GM19395 (cell line): ENCODE measurements at regions not wholly inside any gene's neighbourhood (a gene's known extent, or its start where the extent isn't known, plus 50 kb on each side); places are given as distances from the start of the nearest gene placed in this dataset.

ENCODE experiments used
- ATAC-seq: cut with Tn5 transposase; IDR thresholded peaks from one replicate; pipeline ENCODE4 v1.9.1; 2021; ENCODE audit warnings: mild to moderate bottlenecking, moderate library complexity; ENCODE audit not compliant: unreplicated experiment

DNA sequence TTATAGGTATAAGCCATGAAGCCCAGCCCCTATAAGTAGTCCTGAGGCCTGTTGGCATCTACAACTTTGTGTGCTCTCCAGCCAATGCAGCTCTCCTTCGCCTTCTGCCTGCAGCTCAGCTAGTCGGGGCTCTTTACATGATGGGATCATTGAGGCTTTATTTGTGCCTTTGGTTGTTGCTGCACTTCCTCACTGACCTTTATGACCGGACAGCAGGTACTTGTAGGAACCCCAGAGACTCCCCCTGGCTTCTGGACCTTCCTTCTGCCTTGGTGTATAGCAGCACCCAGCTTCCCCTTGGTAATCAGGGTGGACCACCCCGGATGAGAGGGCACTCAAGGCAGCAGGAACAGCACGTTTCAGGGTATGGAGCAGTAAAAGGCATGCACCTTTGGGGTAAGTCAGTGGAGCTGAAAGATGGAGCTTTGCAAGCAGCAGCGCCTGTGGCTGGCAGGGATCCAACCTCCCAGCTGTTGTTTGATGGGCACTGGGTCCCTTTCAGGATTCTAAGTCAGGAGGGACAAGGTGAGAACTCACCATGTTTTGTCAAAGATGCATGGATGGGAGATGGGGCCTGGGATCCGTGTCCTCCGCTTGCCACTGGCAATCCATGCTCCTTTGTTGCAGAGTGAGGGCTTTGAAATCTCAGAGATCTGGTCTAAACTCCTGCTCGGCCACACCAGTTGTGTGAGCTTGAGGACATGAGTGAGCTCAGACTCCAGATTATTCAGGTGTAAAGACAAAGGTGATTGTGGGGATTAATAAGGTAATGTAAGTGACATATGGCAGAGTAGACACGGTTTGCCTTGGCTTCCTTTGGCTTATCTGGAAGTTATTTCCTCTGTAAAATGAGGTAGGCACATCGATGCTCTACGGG lies 65.1 kb upstream of the KLF13 start:
- no peak for ATAC-seq

DNA sequence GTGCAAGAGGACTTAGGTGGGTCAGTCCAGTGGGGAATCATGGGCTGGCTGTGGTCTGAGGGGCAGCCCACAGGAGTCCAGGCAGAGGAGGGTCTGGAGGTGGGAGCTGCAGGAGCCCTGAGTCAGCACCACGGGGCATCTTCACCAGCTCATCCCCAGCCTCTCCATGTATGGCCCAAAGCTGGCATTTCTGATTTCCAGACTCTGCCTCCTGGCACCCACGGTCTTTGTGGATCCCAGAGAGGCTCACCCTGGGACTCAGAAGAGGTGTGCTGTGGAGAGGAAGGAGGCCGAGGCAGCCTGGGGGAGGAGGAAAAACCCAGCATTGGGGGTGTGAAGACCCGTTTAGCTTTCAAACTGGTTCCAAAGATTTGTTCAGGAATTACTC lies 64.5 kb upstream of the KLF13 start:
- ATAC-seq, result no peak

DNA sequence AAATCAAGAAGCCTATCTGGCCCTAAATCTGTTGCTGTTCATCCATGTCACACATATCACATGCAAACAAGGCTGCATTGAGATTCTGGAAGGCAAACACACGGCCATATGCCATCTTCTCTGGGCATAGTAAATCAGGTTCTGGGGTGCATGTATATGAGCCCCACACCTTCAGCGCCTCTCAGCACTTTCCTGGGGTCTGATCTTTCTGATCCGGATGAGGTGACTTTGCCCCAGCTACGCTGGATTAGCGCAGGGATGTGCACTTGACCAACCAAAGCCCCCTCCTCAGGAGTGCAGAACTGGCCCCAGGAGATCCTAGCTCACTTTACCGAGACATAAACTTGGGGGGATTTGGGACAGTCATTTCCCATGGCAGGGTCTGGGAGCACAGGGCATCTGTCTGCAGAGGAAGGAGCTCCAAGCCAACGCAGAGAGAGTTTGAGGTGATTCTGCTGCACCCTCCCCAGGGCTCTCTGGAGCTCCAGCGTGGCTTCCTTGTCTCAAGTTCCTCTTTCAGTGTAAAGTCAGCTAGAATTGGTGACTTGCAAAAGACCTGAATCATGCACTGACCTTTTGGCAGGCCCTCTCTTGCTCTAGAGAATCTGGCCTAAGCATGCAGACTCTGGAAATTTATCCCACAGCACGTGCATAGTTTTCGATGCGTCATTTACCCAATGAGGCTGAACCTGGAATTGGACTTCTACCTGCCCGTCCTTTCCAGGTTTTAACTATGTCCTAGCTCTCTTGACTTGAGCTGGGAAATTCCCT lies 63.5 kb upstream of the KLF13 start:
- ATAC-seq, result peak; percentile 35

DNA sequence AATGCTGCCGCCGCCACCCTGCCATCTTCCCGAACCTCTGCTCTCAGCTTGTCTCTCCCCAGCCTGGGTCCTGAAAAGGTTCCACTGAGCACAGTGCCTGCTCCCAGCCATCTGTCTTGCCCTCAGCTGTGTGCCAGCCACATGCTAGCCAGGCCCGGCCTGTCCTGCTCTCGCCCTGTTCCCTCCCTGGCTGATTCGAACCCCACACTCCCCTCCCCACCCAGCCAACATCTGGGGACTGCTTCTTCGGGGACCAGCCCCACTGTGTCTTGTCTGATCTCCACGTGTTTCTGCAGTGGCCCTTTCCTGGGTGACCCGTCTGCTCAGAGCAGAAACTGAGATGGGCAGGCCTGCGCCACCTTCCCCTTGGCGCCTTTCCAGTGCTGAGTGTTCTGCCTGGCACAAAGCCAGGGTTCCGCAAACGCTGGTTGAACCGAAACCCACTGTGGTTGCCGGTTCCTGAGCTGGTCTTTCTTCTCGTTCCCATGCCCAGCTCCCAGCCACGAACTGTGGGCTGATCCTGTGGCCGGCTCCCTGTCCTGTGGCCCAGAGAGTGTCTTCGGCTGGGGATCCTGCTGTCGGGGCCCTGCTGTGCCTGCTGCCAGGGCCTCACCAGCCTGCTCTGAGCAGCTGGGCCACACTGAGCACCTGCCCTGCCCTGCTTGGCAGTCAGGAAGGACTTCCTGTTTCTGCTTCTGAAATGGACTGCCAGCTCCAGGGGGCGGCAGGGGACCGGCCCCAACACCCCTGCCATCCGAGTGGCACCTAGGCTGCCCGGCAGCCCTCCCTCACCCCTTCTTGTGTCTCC lies 62.7 kb upstream of the KLF13 start:
- ATAC-seq, result no peak

DNA sequence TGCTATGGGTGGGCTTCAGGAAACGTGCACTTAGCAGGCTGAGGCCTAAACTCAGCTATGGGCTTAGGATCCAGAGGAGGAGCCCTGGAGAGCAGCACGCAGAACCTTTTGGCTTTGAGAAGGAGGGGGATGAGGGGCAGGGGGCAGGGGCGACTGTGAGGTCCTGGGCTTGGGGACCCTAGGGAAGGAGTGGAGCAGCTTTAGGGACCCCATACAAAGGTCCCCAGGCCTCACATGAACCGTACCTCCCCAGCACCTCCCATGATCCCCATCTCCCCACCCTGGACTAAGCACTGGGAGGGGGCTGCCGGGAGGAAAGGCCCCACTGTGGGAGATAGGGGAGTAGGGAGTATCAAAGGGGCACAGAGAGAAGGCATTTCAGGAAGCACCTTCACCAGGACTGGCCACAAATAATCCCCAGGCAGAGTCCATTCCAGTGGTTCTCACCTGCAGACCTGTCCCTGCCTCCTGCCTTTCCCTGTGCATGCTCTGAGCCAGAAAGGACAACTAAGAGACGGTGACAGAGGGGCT lies 62.0 kb upstream of the KLF13 start:
- ATAC-seq, result no peak

DNA sequence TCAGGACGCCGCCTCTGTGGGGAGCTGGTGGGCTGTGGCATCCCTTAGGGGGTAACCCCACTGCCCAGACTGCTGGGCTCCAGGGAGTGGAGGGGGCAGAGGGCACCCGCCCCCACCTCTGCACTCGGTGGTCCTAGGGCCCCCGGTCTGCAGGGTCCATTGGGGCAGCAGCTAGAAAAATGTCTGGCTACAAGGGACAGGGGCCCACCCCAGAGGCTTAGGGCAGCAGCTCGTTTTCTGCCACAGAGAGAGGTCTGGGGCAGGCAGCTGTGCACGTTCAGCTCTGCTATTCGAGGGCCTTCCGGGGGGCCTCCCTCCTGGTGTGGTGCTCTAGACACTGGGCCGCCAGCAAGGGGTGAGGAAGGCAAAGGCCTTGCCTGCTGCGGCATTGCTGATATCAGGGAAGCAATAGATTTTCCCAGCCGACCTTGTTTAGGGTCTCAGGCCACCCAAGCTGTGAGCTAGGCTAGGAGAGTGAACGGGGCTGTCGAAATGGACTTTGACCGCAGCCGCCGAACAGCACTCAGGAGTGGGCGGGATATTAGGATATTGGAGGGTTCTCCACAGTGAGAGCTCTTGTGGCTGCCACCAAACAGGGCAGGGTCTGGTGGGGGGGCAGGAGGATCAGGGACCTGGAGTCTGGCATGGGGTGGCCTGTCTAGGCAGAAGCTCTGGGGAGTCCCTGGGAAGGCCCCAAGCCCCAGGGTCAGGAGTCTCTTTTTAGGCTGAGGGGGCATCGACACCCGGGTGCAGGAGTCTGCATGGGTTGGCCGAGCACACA lies 61.4 kb upstream of the KLF13 start:
- ATAC-seq, result no peak

DNA sequence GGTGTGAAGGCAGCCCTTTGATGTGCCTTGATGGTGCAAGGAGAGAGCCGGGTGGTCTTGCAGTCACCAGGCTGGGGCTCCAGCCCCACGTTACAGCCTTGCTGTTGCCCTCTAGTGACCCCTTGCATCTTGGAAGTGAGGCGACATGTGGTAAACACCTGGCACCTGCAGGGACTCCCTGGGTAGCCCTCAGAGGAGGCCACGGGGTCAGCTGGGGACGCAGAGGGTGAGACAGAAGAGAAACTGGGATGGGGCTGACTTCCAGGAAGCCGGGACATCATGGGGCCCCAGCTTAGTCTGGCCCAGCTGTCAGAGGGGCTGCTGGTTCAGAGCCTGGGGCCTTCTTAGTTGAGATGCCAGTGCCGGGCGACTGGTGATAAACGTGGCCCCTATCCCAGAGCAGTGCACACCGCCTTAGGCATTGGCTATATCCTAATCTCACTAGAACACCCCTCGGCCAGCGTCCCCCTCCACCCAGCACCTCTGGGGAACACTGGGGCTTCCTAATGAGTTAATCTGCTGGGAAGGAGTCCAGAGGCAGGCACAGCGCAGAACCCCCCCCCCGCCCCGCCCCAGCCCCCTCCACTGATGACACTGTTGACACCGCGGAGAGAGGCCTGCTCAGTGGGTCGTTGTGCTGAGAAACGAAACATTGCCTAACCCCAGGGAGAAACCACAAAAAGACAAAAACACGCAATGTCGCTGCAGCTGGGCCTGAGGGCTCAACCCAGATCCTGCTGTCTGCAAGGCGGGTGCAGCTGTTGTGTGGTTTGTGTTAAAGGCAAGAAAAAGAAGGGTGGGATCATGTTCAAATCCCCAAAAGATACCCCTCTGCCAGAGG lies 60.5 kb upstream of the KLF13 start:
- ATAC-seq, result peak; percentile 58

DNA sequence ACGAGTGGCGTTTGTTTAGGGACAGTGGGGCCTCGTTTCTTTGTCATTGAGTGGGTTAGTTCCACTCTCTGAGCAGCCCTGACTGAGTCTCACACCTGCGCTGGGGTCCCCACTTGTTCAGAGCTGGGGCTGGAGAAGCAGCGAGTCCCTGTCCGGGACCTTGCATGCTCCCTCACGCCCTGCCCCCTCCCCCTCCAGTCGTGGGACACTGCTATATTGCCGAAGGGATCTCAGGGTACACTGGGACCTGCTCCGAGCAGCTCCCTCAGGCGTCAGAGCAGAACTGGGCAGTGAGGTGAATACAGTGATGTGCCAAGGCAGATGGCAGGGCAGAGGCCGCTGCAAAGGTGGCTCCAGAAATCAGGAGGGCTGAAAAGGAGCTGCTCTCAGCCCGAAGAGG lies 59.9 kb upstream of the KLF13 start:
- ATAC-seq, result peak; percentile 29

DNA sequence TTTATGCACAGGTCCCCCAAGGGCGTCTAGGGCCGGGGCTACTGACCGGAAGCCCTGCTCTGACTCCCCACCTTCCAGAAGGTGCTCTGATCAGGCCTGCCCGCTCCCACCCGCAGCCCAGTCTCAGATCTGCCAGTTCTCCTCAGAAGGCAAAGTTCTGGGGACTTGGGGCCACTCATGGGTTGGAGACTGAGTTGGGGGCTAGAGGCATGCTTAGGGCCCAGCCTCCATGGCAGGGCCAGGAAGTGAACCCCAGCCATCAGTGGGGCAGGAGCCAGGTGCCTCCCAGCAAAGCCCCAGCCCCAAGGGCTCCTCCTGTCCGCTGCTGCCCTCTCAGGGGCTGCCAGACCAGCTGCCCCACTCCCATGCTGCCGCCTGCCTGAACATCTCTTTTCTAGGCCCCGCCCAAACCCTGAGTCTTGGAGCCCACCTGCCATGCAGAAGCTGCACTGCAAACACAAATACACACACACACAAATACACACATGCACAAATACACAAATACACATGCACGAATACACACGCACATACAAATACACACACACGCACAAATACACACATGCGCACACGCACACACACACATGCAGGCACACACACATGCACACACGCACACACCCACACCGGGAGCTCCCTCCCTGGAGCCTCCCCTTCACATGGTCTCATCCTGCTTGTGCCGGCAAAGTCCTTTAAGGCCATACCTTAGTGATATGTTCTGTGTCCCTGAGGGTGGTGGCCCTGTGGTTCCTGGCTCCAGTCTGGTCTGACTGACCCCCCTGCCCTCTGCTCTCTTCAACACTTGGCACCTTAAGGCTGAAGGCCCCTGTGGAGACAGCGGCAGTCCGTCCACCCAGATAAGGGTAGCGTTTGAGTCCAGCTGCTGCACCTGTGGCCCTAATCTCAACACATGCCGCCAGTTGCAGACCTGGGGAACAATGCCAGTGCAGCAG lies 59.2 kb upstream of the KLF13 start:
- no peak for ATAC-seq

DNA sequence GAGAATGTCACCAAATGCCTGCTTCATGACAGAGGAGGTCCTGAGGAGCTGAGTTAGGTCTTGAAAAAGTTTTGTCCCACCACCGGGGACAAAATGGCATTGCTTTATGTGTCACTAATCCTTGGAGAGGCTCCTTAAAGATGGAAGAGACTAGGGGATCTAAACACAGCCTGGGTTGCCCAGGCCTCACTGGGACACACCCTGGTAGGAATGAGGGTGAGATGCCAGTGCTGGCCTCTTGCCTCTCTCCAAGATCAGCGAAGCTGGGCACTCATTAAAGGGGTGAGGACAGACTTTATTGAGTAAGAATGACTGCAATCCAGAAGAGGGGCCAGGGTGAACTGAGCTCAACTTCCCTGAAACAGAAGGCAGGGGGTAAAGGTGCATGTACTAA lies 58.5 kb upstream of the KLF13 start:
- no peak for ATAC-seq

DNA sequence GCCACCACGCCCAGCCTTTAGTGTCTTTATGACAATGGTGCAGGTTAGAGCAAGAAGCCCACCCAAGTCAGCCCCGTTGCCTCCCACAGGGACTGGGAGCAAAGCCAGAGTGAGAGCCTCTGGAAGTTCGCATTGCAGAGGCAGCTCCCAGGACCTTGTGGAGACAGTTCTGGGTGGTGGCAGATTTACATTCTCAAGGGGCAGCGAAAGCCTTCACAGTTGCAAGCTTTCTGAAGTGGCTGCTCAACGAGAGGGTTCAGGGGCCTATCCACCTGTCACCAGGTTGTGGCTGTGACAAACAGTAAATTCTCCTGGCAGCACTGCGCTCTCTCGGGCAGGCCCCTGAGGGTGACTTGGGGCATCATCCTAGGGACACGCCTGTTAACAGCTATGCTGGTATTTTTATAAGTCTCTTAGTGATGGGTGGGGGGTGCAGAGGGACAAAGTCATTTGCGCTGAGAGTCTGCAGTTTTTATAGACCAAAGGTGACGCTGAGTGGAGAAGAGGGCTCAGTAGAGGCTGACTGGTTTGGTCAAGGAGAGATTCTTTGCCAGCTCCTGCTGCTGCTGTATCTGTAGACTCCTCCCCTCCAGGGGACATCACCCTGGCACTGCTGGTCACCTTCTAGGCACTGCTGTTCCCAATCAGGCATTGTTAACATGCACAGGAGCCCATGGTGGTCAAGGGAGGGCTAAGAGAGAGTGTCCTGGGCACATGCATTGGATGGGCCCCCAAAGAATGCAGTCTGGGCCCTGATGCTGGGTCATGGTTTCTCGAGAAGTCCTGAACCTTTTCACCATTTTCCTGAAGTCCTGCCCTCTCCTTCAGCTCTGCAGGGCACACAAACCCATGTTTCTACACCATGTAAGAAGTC lies 57.5 kb upstream of the KLF13 start:
- no peak for ATAC-seq

DNA sequence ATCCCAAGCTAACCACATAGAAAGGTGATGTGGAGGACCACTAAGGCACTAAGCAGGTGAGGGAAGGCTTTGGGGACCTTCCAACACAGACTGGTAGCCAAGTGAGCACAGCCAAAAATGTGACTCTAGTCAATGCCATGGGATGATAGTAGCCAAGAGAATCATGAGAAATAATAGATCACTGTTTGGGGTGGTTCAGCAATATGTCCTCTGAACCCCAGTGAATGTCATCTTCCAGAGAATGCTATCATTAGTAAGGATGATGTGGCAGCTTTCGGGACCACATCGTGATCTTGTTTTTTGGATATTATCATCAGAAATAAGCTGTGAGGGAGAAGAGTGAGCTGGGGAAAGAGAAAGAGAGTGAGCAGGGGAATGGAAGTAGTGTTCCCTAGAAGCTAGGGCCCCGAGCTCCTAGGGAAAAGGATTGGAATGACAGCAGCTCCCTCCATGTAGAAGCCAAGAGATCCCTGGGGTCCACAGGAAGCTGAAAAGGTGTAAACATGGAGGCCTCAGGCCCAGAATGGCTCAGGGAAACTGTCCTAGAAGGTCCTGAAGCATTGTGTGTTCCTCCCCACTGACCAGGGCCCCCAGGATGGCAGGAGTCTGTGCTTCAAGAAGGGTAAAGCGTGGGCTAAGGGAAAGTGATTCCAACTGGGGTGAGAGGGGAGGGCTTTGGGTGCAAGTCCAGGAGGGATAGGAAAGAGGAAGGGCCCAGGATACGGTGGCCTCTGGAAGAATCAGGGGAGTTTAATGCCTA lies 56.6 kb upstream of the KLF13 start:
- no peak for ATAC-seq

DNA sequence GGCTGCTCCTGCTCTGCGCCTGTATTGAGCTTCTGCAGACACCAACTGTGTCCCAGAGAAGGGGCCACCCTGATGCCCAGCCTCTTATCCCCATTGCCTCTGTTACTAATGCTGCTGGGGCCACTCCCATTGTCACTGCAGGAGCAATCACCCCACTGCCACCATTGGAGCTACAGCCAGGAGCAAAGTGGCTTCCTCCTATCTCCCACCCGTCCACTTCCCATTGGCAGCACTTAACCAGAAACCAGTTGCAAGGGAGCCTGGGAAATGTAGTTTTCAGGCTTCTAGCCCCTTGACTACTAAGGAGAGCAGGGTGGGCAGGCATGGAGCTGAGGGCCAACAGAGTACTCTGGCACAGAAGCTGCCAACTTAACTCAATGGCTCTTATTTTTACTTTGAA lies 55.9 kb upstream of the KLF13 start:
- no peak for ATAC-seq

DNA sequence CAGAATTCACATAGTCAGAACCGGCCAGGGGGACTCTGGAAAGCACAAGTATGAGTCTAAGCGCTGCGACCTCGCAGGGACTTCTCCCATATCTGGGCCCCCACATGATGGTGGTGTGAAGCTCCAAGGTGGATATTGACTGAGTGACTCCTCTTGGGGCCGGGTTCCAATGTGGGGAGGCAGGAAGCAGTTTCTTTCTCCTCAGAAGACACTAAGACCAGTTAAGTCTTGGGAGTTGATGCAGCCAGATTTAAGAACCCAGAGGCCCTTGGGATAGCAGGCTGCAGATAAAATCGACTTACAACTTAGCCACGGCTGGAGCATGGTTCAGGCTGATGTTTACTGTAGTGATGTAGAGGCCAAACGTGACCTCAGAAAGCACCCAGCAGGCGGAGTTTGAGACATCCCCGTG lies 55.4 kb upstream of the KLF13 start:
- ATAC-seq, result no peak

DNA sequence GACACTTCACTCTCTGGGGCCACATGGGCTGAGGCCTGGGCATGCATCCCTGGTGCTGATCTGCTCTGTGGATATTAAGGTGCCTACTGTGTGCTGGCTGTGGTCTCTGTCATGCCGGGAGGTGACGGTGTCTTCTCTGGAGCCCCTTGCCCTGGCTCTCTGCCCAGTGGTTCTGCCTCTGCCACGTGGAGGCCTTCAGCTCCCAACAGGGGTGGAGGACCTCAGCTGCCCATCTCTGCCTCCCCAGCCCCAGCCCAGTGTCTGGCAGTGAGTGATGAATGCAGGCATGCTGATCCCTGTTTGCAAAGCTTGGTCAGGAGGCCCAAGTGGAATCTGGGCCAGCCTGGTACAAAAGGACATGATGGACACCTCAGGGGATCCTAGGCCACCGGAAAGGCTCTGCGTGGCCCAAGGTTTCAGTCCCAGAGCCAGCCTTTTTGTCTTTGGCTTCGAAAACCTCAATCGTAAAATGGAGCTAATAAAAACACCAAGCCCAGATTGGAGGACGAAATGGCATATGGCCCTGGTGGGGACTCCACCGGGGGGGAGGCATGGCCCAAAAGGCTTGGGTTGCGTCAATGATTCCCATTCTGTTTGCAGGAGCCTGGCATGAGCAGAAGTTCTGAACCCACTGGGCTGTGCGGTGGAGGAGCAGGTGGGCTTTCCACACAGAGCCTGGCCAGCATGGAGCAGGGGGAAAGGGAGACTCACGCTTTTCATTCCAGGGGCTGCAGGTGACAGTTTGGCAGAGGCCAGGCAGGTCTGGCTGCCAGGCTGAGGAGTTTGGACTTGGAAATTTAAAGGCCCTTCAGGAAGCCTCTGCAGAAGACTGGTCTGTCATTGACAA lies 54.7 kb upstream of the KLF13 start:
- no peak for ATAC-seq
